ENCODE measurements at regions not wholly inside any gene's neighbourhood (a gene's known extent, or its start where the extent isn't known, plus 50 kb on each side); places are given as distances from the start of the nearest gene placed in this dataset.

DNA sequence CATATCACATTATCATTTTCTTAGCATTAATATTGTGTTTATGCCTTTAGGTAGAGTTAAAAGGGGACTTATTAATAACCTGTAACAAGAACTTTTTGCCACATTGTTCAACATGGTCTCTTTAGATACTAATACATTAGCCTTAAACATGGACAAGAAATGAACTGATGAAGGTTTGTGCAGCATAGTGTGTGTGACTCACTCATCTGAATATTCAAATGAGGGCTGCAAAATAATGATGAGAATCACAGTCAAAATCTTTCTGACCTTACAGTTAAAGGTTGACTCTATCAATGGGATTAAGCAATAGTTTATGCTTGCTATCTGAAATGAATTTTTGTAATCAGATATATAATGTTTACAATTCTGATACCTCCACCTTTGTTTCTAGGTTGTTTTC lies 1189.3 kb upstream of the CITED2 start:
- Histone ChIP-seq H3K36me3 (ENCODE audit: insufficient read depth, low read length, poor library complexity, severe bottlenecking) (no peaks in the 10 kb centered on the region), H3K9me3 (ENCODE audit: low read depth, low read length, poor library complexity, severe bottlenecking) (no peaks in the 10 kb centered on the region), H3K4me1 (ENCODE audit: insufficient read depth, low read length, poor library complexity, severe bottlenecking) (peaks cover 18% of the 10 kb centered on the region), H3K4me3 (ENCODE audit: low read depth, low read length, poor library complexity, severe bottlenecking) (no peak overlapping the region), H3K27me3 (replicated peaks; ENCODE audit: insufficient read depth, low read depth, low read length, poor library complexity) (no peaks in the 10 kb centered on the region), H3K27ac (ENCODE audit: low read depth, low read length, poor library complexity, severe bottlenecking) (no peak overlapping the region)
- POLR2A ChIA-PET (ENCODE audit: low non-redundant PET), result no interaction called here
- CTCF ChIA-PET, result no interaction called here
- peak; percentile 20 for DNase-seq (ENCODE audit: low spot score)
- intact Hi-C loops (cut with micrococcal nuclease; ENCODE audit: unreplicated experiment), result loop anchor here (10.0 kb wide), 1 partner anchor 509 kb away; no protein-coding TSS in a partner anchor
- TF ChIP-seq EZH2 (IDR thresholded peaks at IDR 0.05; ENCODE audit: borderline replicate concordance, low read depth, low read length, poor library complexity, severe bottlenecking), result no peak
- TF ChIP-seq, protein P1, sequence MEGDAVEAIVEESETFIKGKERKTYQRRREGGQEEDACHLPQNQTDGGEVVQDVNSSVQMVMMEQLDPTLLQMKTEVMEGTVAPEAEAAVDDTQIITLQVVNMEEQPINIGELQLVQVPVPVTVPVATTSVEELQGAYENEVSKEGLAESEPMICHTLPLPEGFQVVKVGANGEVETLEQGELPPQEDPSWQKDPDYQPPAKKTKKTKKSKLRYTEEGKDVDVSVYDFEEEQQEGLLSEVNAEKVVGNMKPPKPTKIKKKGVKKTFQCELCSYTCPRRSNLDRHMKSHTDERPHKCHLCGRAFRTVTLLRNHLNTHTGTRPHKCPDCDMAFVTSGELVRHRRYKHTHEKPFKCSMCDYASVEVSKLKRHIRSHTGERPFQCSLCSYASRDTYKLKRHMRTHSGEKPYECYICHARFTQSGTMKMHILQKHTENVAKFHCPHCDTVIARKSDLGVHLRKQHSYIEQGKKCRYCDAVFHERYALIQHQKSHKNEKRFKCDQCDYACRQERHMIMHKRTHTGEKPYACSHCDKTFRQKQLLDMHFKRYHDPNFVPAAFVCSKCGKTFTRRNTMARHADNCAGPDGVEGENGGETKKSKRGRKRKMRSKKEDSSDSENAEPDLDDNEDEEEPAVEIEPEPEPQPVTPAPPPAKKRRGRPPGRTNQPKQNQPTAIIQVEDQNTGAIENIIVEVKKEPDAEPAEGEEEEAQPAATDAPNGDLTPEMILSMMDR (conservative IDR thresholded peaks at IDR 0.05; ENCODE audit: low read depth, low read length), result no peak
- no TSS peak for BruUV-seq (replicated peaks)

DNA sequence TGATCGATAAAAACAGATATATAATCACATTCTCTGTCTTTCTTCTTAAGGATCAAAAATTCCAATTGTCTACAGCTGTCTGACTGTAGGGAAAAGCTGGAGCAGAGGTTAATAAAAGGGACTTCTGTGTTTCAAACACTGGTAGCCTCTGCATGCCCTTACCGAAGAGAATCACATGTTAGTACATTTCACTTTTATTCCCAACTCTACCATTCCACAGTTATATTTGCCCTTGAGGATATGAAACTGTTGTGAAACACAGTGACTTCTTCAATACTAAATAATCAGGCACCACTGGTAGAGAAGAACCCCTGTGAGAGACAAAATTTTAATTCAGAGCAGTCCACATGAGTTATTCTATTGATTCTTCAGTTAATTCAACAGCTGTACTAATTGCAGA lies 1187.3 kb upstream of the CITED2 start:
- Histone ChIP-seq H3K27ac (ENCODE audit: low read depth, low read length, poor library complexity, severe bottlenecking) (no peak overlapping the region), H3K4me1 (ENCODE audit: insufficient read depth, low read length, poor library complexity, severe bottlenecking) (peaks cover 10% of the 10 kb centered on the region), H3K27me3 (replicated peaks; ENCODE audit: insufficient read depth, low read depth, low read length, poor library complexity) (no peaks in the 10 kb centered on the region), H3K9me3 (ENCODE audit: low read depth, low read length, poor library complexity, severe bottlenecking) (no peaks in the 10 kb centered on the region), H3K36me3 (ENCODE audit: insufficient read depth, low read length, poor library complexity, severe bottlenecking) (no peaks in the 10 kb centered on the region), H3K4me3 (ENCODE audit: low read depth, low read length, poor library complexity, severe bottlenecking) (no peak overlapping the region)
- POLR2A ChIA-PET (ENCODE audit: low non-redundant PET), result no interaction called here
- intact Hi-C loops (cut with micrococcal nuclease; ENCODE audit: unreplicated experiment), result loop anchor here (10.0 kb wide), 1 partner anchor 507 kb away; no protein-coding TSS in a partner anchor
- TF ChIP-seq, protein P1 (conservative IDR thresholded peaks at IDR 0.05; ENCODE audit: low read depth, low read length), result no peak
- no peak for TF ChIP-seq EZH2 (IDR thresholded peaks at IDR 0.05; ENCODE audit: borderline replicate concordance, low read depth, low read length, poor library complexity, severe bottlenecking)
- CTCF ChIA-PET, result no interaction called here
- DNase-seq (ENCODE audit: low spot score), result no peak
- no TSS peak for BruUV-seq (replicated peaks)

DNA sequence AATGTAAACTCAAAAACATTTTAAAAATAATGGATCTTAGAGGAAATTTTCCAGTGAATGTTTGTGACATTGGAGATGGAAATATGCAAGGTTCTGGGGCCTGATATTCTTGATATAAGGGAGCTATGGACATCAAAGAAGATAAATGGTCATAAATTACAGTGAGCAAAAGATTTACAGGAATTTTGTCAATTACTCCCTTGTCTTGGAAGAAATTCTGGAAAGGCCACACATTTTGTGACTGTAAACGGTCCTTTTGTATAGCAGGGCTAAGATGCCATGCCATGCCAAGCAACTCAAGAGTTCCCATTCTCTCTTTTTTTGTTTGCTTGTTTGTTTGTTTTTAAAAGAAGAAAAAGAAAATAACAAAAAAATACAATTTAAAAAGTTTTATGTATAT lies 1186.2 kb upstream of the CITED2 start:
- Histone ChIP-seq H3K4me1 (ENCODE audit: insufficient read depth, low read length, poor library complexity, severe bottlenecking) (peaks cover under 1% of the 10 kb centered on the region), H3K9me3 (ENCODE audit: low read depth, low read length, poor library complexity, severe bottlenecking) (no peaks in the 10 kb centered on the region), H3K27me3 (replicated peaks; ENCODE audit: insufficient read depth, low read depth, low read length, poor library complexity) (no peaks in the 10 kb centered on the region), H3K36me3 (ENCODE audit: insufficient read depth, low read length, poor library complexity, severe bottlenecking) (no peaks in the 10 kb centered on the region), H3K4me3 (ENCODE audit: low read depth, low read length, poor library complexity, severe bottlenecking) (no peak overlapping the region), H3K27ac (ENCODE audit: low read depth, low read length, poor library complexity, severe bottlenecking) (no peak overlapping the region)
- no peak for DNase-seq (ENCODE audit: low spot score)
- CTCF ChIA-PET, result no interaction called here
- intact Hi-C loops (cut with micrococcal nuclease; ENCODE audit: unreplicated experiment), result loop anchor here (10.0 kb wide), 1 partner anchor 506 kb away; no protein-coding TSS in a partner anchor
- POLR2A ChIA-PET (ENCODE audit: low non-redundant PET), result no interaction called here
- no TSS peak for BruUV-seq (replicated peaks)
- TF ChIP-seq EZH2 (IDR thresholded peaks at IDR 0.05; ENCODE audit: borderline replicate concordance, low read depth, low read length, poor library complexity, severe bottlenecking), result no peak
- TF ChIP-seq, protein P1 (conservative IDR thresholded peaks at IDR 0.05; ENCODE audit: low read depth, low read length), result no peak

Measured in A673 (cell line).